Parathyroid adenoma (tissue), 2 donors: ENCODE measurements at regions not wholly inside any gene's neighbourhood (a gene's known extent, or its start where the extent isn't known, plus 50 kb on each side); places are given as distances from the start of the nearest gene placed in this dataset.

ENCODE experiments used
- H2AFZ ChIP-seq: fragments of 300-600 bp; sonication (generic); one replicate; pipeline ENCODE4 v1.7.0; 2017; ENCODE audit warnings: antibody characterized with exemption, mild to moderate bottlenecking
- H3K27ac ChIP-seq: fragments of 300-600 bp; sonication (generic); one replicate; pipeline ENCODE4 v1.7.0; 2017
- H3K27me3 ChIP-seq: fragments of 300-600 bp; sonication (generic); one replicate; pipeline ENCODE4 v1.7.0; 2017; ENCODE audit warnings: low read length; ENCODE audit not compliant: control insufficient read depth, insufficient read depth
- H3K36me3 ChIP-seq: fragments of 300-600 bp; sonication (generic); one replicate; pipeline ENCODE4 v1.7.0; 2017; ENCODE audit warnings: low read length; ENCODE audit not compliant: control insufficient read depth, insufficient read depth
- H3K4me1 ChIP-seq: fragments of 300-600 bp; sonication (generic); one replicate; pipeline ENCODE4 v1.7.0; 2017; ENCODE audit warnings: control low read depth
- H3K4me2 ChIP-seq: fragments of 300-600 bp; sonication (generic); one replicate; pipeline ENCODE4 v1.7.0; 2017; ENCODE audit warnings: low read length
- H3K4me3 ChIP-seq: fragments of 300-600 bp; sonication (generic); one replicate; pipeline ENCODE4 v1.7.0; 2017; ENCODE audit warnings: low read depth, low read length
- H3K79me2 ChIP-seq: fragments of 300-600 bp; sonication (generic); one replicate; pipeline ENCODE4 v1.7.0; 2017; ENCODE audit warnings: control low read depth
- H3K9ac ChIP-seq: fragments of 300-600 bp; sonication (generic); one replicate; pipeline ENCODE4 v1.7.0; 2017; ENCODE audit warnings: mild to moderate bottlenecking
- H3K9me3 ChIP-seq: fragments of 300-600 bp; sonication (generic); one replicate; pipeline ENCODE4 v1.7.0; 2017; ENCODE audit warnings: low read length; ENCODE audit not compliant: control insufficient read depth
- CTCF ChIP-seq: fragments of 300-600 bp; sonication (generic); IDR thresholded peaks from one replicate; pipeline ENCODE4 v1.7.0; 2017; ENCODE audit warnings: antibody characterized with exemption, mild to moderate bottlenecking
- donor health status: primary hyperparathyroidism.

DNA sequence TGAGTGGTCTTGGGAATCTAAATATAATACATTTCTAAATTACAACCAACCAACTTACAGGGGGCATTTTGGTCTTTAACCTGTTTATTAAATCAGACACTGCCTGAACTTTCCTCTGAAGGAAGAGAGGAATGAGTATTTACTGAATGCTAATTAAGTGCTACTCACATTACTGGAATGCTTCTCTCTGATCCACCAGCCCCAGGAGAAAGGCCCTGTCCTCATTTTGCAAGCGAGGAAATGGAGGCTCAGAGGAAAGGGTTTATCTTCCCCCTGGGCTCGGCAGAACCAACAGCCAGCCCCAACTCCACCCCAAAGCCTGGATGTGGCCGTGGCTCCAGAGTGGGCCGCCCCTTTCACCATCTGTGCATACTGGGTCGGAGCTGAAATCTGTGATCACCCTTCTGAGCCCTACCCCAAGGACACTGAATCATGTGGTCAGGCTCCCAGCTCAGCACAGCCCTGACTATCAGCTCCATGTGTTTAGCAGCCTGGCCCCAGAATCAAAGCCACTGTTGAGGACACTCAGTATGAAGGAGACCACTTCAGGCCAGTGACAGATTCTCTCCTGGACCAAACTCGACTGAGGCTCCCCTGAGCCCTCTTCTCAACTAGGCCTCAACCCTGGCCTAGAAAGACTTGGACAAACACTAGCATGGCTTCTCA is 56.7 kb upstream of the ENPP6 start:
- Histone ChIP-seq H3K36me3 (no peaks in the 10 kb centered on the region), H3K79me2 (no peaks in the 10 kb centered on the region), H2AFZ (peak overlapping the region; percentile 66), H3K27me3 (no peaks in the 10 kb centered on the region), H3K9me3 (no peaks in the 10 kb centered on the region), H3K4me2 (no peak overlapping the region), H3K9ac (no peak overlapping the region), H3K27ac (peak overlapping the region; percentile 88), H3K4me1 (peaks cover 33% of the 10 kb centered on the region), H3K4me3 (no peak overlapping the region)
- no peak for TF ChIP-seq CTCF

DNA sequence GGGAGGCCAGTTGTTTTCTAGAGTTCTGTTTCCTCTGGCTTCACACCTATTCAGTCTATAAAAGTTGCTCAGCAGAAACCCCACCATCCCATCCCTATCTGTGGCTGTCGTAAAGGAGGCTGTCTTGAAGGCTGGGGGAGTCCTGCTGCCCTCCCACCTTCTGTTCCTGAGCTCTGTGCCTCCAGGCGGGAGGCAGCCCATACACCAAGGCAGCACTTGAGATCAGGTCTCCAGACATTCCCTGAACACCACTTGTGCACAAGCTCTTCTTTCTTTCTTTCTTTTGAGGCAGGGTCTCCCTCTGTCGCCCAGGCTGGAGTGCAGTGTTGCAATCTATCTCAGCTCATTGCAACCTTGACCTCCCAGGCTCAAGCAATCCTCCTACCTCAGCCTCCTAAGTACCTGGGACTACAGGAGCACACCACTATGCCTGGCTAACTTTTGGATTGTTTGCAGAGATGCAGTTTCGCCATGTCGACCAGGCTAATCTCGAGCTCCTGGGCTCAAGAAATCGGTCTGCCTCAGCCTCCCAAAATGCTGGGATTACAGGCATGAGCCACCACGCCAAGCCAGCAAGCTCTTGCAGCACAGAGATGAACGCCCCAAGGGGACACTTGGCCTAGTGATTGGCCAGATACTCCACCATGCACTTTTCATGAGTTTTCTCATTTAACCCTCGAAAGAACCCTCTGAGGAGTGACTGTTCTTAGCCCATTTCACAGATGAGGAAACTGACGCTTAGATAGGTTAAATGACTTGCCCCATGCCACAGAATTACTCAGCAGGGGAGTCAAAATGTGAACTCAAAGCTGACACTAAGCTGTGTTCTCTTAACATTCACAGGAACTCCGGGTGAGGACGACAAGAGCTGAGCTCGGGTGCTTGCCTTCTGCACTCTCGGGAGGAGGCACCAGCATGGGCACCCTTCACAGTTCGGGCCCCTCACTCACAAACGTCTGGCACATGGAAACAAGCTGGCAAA is 55.8 kb upstream of the ENPP6 start:
- no peaks in the 10 kb centered on the region for H3K36me3 ChIP-seq
- no peak overlapping the region for H3K4me2 ChIP-seq
- H3K4me3 ChIP-seq, result no peak overlapping the region
- no peak overlapping the region for H3K9ac ChIP-seq
- H3K27me3 ChIP-seq, result no peaks in the 10 kb centered on the region
- H3K9me3 ChIP-seq, result no peaks in the 10 kb centered on the region
- H3K79me2 ChIP-seq, result no peaks in the 10 kb centered on the region
- peak overlapping the region; percentile 66 for H2AFZ ChIP-seq
- no peak for TF ChIP-seq CTCF
- peak overlapping the region; percentile 88 for H3K27ac ChIP-seq
- peaks cover 33% of the 10 kb centered on the region for H3K4me1 ChIP-seq

DNA sequence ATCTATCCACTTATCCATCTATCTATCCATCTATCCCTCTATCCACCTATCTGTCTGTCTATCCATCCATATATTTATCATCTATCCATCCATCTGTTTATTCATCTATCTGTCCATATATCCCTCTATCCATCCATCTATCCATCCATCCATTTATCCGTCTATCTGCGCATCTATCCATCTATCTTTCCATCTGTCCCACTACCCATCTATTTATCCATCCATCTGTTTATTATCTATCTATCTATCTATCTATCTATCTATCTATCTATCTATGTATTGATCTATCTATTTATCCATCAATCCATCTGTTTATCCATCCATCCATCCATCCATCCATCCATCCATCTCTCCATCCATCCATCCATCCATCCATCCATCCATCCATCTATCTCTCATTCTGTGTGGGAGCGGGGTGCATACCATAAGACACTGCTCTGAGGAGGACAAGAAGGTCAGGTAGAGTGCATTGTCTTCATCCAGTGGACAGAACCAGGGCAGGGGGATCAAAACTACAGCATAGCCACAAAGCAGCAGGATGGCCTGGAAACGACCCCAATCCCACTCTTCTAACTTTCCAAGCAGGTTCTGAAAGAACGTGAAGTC is 53.2 kb upstream of the ENPP6 start:
- TF ChIP-seq CTCF, result no peak
- H3K79me2 ChIP-seq, result no peaks in the 10 kb centered on the region
- peak overlapping the region; percentile 11 for H2AFZ ChIP-seq
- peak overlapping the region; percentile 88 for H3K27ac ChIP-seq
- H3K27me3 ChIP-seq, result no peaks in the 10 kb centered on the region
- no peak overlapping the region for H3K9ac ChIP-seq
- H3K4me1 ChIP-seq, result peaks cover 36% of the 10 kb centered on the region
- H3K36me3 ChIP-seq, result no peaks in the 10 kb centered on the region
- no peak overlapping the region for H3K4me3 ChIP-seq
- H3K9me3 ChIP-seq, result no peaks in the 10 kb centered on the region
- no peak overlapping the region for H3K4me2 ChIP-seq

DNA sequence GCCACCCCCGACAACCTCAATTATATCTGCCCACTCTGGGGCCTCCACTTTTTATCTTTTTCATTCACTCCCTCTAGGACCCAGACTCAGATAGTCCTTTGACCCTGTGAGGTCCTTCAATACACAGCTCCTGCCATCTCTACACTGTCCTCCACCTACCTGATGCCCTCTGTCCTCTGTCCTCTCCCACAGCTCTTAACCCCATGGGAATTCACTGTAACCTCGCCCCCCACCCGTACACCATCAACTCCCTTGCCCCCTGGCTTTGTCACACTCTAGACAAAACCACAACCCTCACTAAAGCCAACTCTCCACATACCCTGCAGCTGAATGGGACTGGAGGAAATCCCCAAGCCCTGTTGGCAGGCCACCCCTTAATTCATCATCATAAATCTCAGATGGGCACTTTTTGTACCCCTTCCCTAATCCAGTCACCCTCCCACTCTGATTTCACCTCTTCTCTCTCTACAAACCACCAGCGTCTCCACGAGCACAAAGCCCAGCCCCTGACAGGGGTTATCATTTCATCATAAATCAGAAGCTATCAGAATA is 52.3 kb upstream of the ENPP6 start:
- TF ChIP-seq CTCF, result no peak
- Histone ChIP-seq H2AFZ (no peak overlapping the region), H3K36me3 (no peaks in the 10 kb centered on the region), H3K27me3 (no peaks in the 10 kb centered on the region), H3K9ac (no peak overlapping the region), H3K9me3 (no peaks in the 10 kb centered on the region), H3K4me2 (no peak overlapping the region), H3K4me1 (peaks cover 36% of the 10 kb centered on the region), H3K4me3 (no peak overlapping the region), H3K79me2 (no peaks in the 10 kb centered on the region), H3K27ac (peak overlapping the region; percentile 39)
